ENCODE measurements at regions not wholly inside any gene's neighbourhood (a gene's known extent, or its start where the extent isn't known, plus 50 kb on each side); places are given as distances from the start of the nearest gene placed in this dataset.
A peak's percentile ranks its signal among the peaks of the same experiment; 100 is the strongest.
"Not testable (repeated sequence)": the region's sequence is repeated elsewhere in the genome, so short reads cannot be mapped to it uniquely, and the experiment has no call there.

- DNase-seq (ENCODE audit: low read depth), result no peak
Measured at GRCh38 chr2:228956701-228957474, 314.2 kb downstream of the PID1 start.

GRCh38 chr2:228949831-228950230 lies 321.3 kb downstream of the PID1 start:
- no peak for DNase-seq (ENCODE audit: low read depth)

GRCh38 chr2:228945710-228946109 lies 325.4 kb downstream of the PID1 start:
- DNase-seq (ENCODE audit: low read depth), result no peak

GRCh38 chr2:228942856-228943255 lies 328.2 kb downstream of the PID1 start:
- DNase-seq (ENCODE audit: low read depth), result no peak

- DNase-seq (ENCODE audit: low read depth), result no peak
Measured at GRCh38 chr2:228938629-228939028, 332.5 kb downstream of the PID1 start.

GRCh38 chr2:228927028-228928010 lies 343.8 kb downstream of the PID1 start:
- no peak for DNase-seq (ENCODE audit: low read depth)

GRCh38 chr2:228919808-228920207 lies 351.3 kb downstream of the PID1 start:
- DNase-seq (ENCODE audit: low read depth), result no peak

- peak; percentile 11 for DNase-seq (ENCODE audit: low read depth)
Measured at GRCh38 chr2:228917220-228917619, 353.9 kb downstream of the PID1 start.

GRCh38 chr2:228916416-228917090 lies 354.5 kb downstream of the PID1 start:
- DNase-seq (ENCODE audit: low read depth), result no peak

- DNase-seq (ENCODE audit: low read depth), result no peak
Measured at GRCh38 chr2:228913176-228913575, 357.9 kb downstream of the PID1 start.

- not testable (repeated sequence) for DNase-seq (ENCODE audit: low read depth)
Measured at GRCh38 chr2:228910872-228911271, 360.2 kb downstream of the PID1 start.

GRCh38 chr2:228902176-228902575 lies 368.9 kb downstream of the PID1 start:
- DNase-seq (ENCODE audit: low read depth), result no peak

- peak; percentile 7 for DNase-seq (ENCODE audit: low read depth)
Measured at GRCh38 chr2:228901531-228901930, 369.6 kb downstream of the PID1 start.

GRCh38 chr2:228878138-228878537 lies 392.9 kb downstream of the PID1 start:
- no peak for DNase-seq (ENCODE audit: low read depth)

- DNase-seq (ENCODE audit: low read depth), result no peak
Measured at GRCh38 chr2:228876276-228876675, 394.8 kb downstream of the PID1 start.

GRCh38 chr2:228875152-228875900 lies 395.8 kb downstream of the PID1 start:
- peak; percentile 53 for DNase-seq (ENCODE audit: low read depth)

GRCh38 chr2:228871012-228871411 lies 400.1 kb downstream of the PID1 start:
- DNase-seq (ENCODE audit: low read depth), result no peak

GRCh38 chr2:228869636-228870264 lies 401.3 kb downstream of the PID1 start:
- no peak for DNase-seq (ENCODE audit: low read depth)

- DNase-seq (ENCODE audit: low read depth), result no peak
Measured at GRCh38 chr2:228867406-228867805, 403.7 kb downstream of the PID1 start.

- DNase-seq (ENCODE audit: low read depth), result peak; percentile 27
Measured at GRCh38 chr2:228866781-228867180, 404.3 kb downstream of the PID1 start.

GRCh38 chr2:228866044-228866443 lies 405.0 kb downstream of the PID1 start:
- no peak for DNase-seq (ENCODE audit: low read depth)
